GM19397 (cell line): ENCODE measurements at regions not wholly inside any gene's neighbourhood (a gene's known extent, or its start where the extent isn't known, plus 50 kb on each side); places are given as distances from the start of the nearest gene placed in this dataset.
"Not testable (repeated sequence)": the region's sequence is repeated elsewhere in the genome, so short reads cannot be mapped to it uniquely, and the experiment has no call there.

Experiments
- ATAC-seq: cut with Tn5 transposase; IDR thresholded peaks from one replicate; pipeline ENCODE4 v1.9.1; 2021; ENCODE audit warnings: mild to moderate bottlenecking, moderate library complexity; ENCODE audit not compliant: unreplicated experiment

GRCh38 chr6:153574231-153574630 lies 443.1 kb upstream of the RGS17 start:
- no peak for ATAC-seq

GRCh38 chr6:153572371-153572770 lies 441.3 kb upstream of the RGS17 start:
- ATAC-seq, result no peak

- ATAC-seq, result no peak
These were observed 437.5 kb upstream of the RGS17 start for GRCh38 chr6:153568628-153569027.

GRCh38 chr6:153564803-153565202 lies 433.7 kb upstream of the RGS17 start:
- no peak for ATAC-seq

GRCh38 chr6:153563001-153563400 lies 431.9 kb upstream of the RGS17 start:
- no peak for ATAC-seq

GRCh38 chr6:153553627-153554026 lies 422.5 kb upstream of the RGS17 start:
- ATAC-seq, result no peak

- ATAC-seq, result no peak
These were observed 408.5 kb upstream of the RGS17 start for GRCh38 chr6:153539602-153540001.

GRCh38 chr6:153538491-153538890 lies 407.4 kb upstream of the RGS17 start:
- ATAC-seq, result no peak

GRCh38 chr6:153537422-153537821 lies 406.3 kb upstream of the RGS17 start:
- no peak for ATAC-seq

- ATAC-seq, result no peak
These were observed 395.4 kb upstream of the RGS17 start for GRCh38 chr6:153526479-153526878.

GRCh38 chr6:153525998-153526397 lies 394.9 kb upstream of the RGS17 start:
- no peak for ATAC-seq

- no peak for ATAC-seq
These were observed 392.3 kb upstream of the RGS17 start for GRCh38 chr6:153523390-153523789.

GRCh38 chr6:153511896-153512496 lies 380.9 kb upstream of the RGS17 start:
- ATAC-seq, result peak; percentile 81

- ATAC-seq, result no peak
These were observed 372.7 kb upstream of the RGS17 start for GRCh38 chr6:153503810-153504209.

- no peak for ATAC-seq
These were observed 362.4 kb upstream of the RGS17 start for GRCh38 chr6:153493501-153493900.

GRCh38 chr6:153489479-153489878 lies 358.4 kb upstream of the RGS17 start:
- no peak for ATAC-seq

- no peak for ATAC-seq
These were observed 357.2 kb upstream of the RGS17 start for GRCh38 chr6:153488267-153488666.

GRCh38 chr6:153485072-153485471 lies 354.0 kb upstream of the RGS17 start:
- no peak for ATAC-seq

- no peak for ATAC-seq
These were observed 353.0 kb upstream of the RGS17 start for GRCh38 chr6:153484056-153484455.

GRCh38 chr6:153476243-153476642 lies 345.2 kb upstream of the RGS17 start:
- no peak for ATAC-seq

GRCh38 chr6:153465050-153465449 lies 334.0 kb upstream of the RGS17 start:
- no peak for ATAC-seq

GRCh38 chr6:153449279-153449678 lies 318.2 kb upstream of the RGS17 start:
- ATAC-seq, result no peak

- ATAC-seq, result not testable (repeated sequence)
These were observed 311.7 kb upstream of the RGS17 start for GRCh38 chr6:153442749-153443148.
